A673 (cell line): ENCODE measurements at regions not wholly inside any gene's neighbourhood (a gene's known extent, or its start where the extent isn't known, plus 50 kb on each side); places are given as distances from the start of the nearest gene placed in this dataset.

Source experiments
- BruUV-seq: library from RNA; stranded (reverse); fragments of 400-500 nt; replicated peaks from 2 replicates; lab custom pipeline; 2021; lab: Mats Ljungman, UMichigan
- CTCF ChIA-PET: fragments of 300-600 bp; sonication (Branson Sonifier 250); formaldehyde crosslinking; loops from one replicate; lab custom pipeline; 2022; ENCODE audit warnings: antibody characterized with exemption; lab: Charles Lee
- POLR2A ChIA-PET: fragments of 300-600 bp; sonication (Branson Sonifier 250); formaldehyde crosslinking; loops from one replicate; lab custom pipeline; 2022; ENCODE audit warnings: antibody characterized with exemption; ENCODE audit not compliant: low non-redundant PET; lab: Charles Lee
- DNase-seq: peaks from one replicate; pipeline ENCODE4 v3.0.0-alpha.2; 2015; ENCODE audit warnings: low spot score
- H3K27ac ChIP-seq: fragments of 200-600 bp; sonication (generic); 2 replicates; pipeline ENCODE4 v1.5.1; 2016; ENCODE audit warnings: mixed run types, low read depth, mild to moderate bottlenecking, mixed read lengths, antibody characterized with exemption, low read length; ENCODE audit not compliant: poor library complexity, severe bottlenecking
- H3K27me3 ChIP-seq: fragments of 200-600 bp; sonication (generic); replicated peaks from 2 replicates; pipeline ENCODE4 v1.6.1; 2017; ENCODE audit warnings: mixed run types, low read depth, mild to moderate bottlenecking, mixed read lengths, antibody characterized with exemption, low read length; ENCODE audit not compliant: insufficient read depth, poor library complexity
- H3K36me3 ChIP-seq: fragments of 200-600 bp; sonication (generic); 2 replicates; pipeline ENCODE4 v1.6.1; 2016; ENCODE audit warnings: mixed run types, mild to moderate bottlenecking, mixed read lengths, antibody characterized with exemption, low read length; ENCODE audit not compliant: insufficient read depth, poor library complexity, severe bottlenecking
- H3K4me1 ChIP-seq: fragments of 200-600 bp; sonication (generic); 2 replicates; pipeline ENCODE4 v1.6.1; 2017; ENCODE audit warnings: mixed run types, mild to moderate bottlenecking, mixed read lengths, antibody characterized with exemption, low read length; ENCODE audit not compliant: insufficient read depth, poor library complexity, severe bottlenecking
- H3K4me3 ChIP-seq: fragments of 200-600 bp; sonication (generic); 2 replicates; pipeline ENCODE4 v1.5.1; 2016; ENCODE audit warnings: low read depth, mixed run types, mild to moderate bottlenecking, mixed read lengths, low read length; ENCODE audit not compliant: poor library complexity, severe bottlenecking
- H3K9me3 ChIP-seq: fragments of 200-600 bp; sonication (generic); 2 replicates; pipeline ENCODE4 v1.6.1; 2016; ENCODE audit warnings: mixed run types, low read depth, mild to moderate bottlenecking, mixed read lengths, antibody characterized with exemption, low read length; ENCODE audit not compliant: poor library complexity, severe bottlenecking
- CTCF ChIP-seq: fragments of 300-800, 200-600 bp; sonication (generic); conservative IDR thresholded peaks from 2 replicates; pipeline ENCODE4 v1.5.1; 2017; ENCODE audit warnings: low read depth, mild to moderate bottlenecking, antibody characterized with exemption, low read length, moderate library complexity, mixed read lengths
- EZH2 ChIP-seq: fragments of 200-600 bp; sonication (generic); IDR thresholded peaks from 2 replicates; pipeline ENCODE4 v1.6.1; 2017; ENCODE audit warnings: borderline replicate concordance, low read depth, mild to moderate bottlenecking, mixed read lengths, antibody characterized with exemption, low read length; ENCODE audit not compliant: poor library complexity, severe bottlenecking
- intact Hi-C: fragments of 100-400 bp; cut with micrococcal nuclease; formaldehyde crosslinking; loops from one replicate; pipeline ENCODE4 v1.10.0; 2022; ENCODE audit not compliant: unreplicated experiment

GRCh38 chr13:40178130-40178529, 488.3 kb downstream of the FOXO1 start:
- no peak for DNase-seq
- TF ChIP-seq EZH2 (no peak), CTCF (no peak)
- intact Hi-C loops = no loop called here
- H3K4me1 ChIP-seq = no peaks in the 10 kb centered on the region
- BruUV-seq = no TSS peak
- CTCF ChIA-PET = interaction anchor here (0.6 kb wide), 1 partner anchor 8 kb away, joined by 6 read pairs; no protein-coding TSS in a partner anchor
- no peaks in the 10 kb centered on the region for H3K9me3 ChIP-seq
- peaks cover 5% of the 10 kb centered on the region for H3K27me3 ChIP-seq
- POLR2A ChIA-PET = no interaction called here
- H3K4me3 ChIP-seq = no peak overlapping the region
- no peak overlapping the region for H3K27ac ChIP-seq
- H3K36me3 ChIP-seq = no peaks in the 10 kb centered on the region

- intact Hi-C loops = no loop called here
- ChIA-PET POLR2A (no interaction called here), CTCF (interaction anchor here (0.5 kb wide), 1 partner anchor 1012 kb away, joined by 3 read pairs; no protein-coding TSS in a partner anchor)
Measured at GRCh38 chr13:40179445-40180281, 486.8 kb downstream of the FOXO1 start.

GRCh38 chr13:40180776-40181175, 485.7 kb downstream of the FOXO1 start:
- ChIA-PET POLR2A (no interaction called here), CTCF (no interaction called here)
- Histone ChIP-seq H3K4me3 (no peak overlapping the region), H3K4me1 (no peaks in the 10 kb centered on the region), H3K27ac (no peak overlapping the region), H3K9me3 (no peaks in the 10 kb centered on the region), H3K36me3 (no peaks in the 10 kb centered on the region), H3K27me3 (no peaks in the 10 kb centered on the region)
- BruUV-seq = no TSS peak
- no peak for DNase-seq
- intact Hi-C loops = no loop called here
- TF ChIP-seq CTCF = no peak
- TF ChIP-seq EZH2 = no peak

More at GRCh38 chr13:40179445-40180281, 486.8 kb downstream of the FOXO1 start:
- Histone ChIP-seq H3K4me3 (no peak overlapping the region), H3K9me3 (no peaks in the 10 kb centered on the region), H3K27ac (no peak overlapping the region), H3K27me3 (no peaks in the 10 kb centered on the region), H3K4me1 (no peaks in the 10 kb centered on the region), H3K36me3 (no peaks in the 10 kb centered on the region)
- no TSS peak for BruUV-seq
- TF ChIP-seq CTCF (no peak), EZH2 (no peak)
- DNase-seq = no peak
